DND-41 (cell line): ENCODE measurements at regions not wholly inside any gene's neighbourhood (a gene's known extent, or its start where the extent isn't known, plus 50 kb on each side); places are given as distances from the start of the nearest gene placed in this dataset.

Source experiments
- EZH2 ChIP-seq: IDR thresholded peaks from 3 replicates; pipeline ENCODE4 v1.6.1; 2012; ENCODE audit warnings: borderline replicate concordance, low read depth, mild to moderate bottlenecking, moderate library complexity, low read length, inconsistent platforms; ENCODE audit not compliant: severe bottlenecking
- TF ChIP-seq, protein P1 (sequence below): IDR thresholded peaks from 2 replicates; pipeline ENCODE4 v1.5.1; 2012; ENCODE audit warnings: borderline replicate concordance, low read length, moderate library complexity, mild to moderate bottlenecking; ENCODE audit not compliant: poor library complexity, severe bottlenecking; ENCODE audit errors: extremely low read depth

DNA sequence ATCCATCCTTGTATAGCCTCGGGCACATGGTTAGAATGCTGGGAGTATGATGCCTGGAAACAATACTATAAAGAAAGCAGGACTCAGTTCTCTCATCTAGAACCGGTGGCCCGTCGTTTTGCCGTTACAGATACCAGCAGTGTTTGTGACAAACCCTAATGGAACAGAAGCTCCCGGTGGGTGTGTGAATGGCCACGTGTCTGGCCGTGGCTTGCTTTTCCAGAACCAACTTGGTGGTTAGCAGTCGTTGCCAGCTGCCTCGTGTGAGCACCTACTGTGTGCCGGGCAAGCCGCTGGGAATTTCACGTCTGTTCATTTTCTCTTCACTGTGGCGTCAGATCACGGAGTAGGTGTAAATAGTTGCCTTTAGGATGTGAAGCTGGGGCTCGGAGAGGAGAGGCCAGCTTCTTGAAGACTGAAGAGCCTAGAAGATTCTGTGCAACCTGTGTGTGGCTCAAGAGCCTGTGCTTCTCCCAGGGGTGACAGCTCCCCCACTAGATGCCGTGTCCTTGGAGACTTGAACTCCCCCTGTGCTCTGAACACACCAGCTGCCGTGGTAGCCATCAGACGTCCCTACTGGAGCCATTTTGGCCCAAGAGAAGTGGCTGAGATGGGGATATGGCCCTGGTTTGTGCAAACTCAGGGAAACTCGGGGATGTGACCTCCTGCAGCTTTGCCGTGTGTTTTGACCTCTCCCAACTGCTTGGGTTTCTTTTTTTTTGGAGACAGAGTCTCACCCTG lies 57.5 kb upstream of the PPARA start:
- TF ChIP-seq, protein P1, sequence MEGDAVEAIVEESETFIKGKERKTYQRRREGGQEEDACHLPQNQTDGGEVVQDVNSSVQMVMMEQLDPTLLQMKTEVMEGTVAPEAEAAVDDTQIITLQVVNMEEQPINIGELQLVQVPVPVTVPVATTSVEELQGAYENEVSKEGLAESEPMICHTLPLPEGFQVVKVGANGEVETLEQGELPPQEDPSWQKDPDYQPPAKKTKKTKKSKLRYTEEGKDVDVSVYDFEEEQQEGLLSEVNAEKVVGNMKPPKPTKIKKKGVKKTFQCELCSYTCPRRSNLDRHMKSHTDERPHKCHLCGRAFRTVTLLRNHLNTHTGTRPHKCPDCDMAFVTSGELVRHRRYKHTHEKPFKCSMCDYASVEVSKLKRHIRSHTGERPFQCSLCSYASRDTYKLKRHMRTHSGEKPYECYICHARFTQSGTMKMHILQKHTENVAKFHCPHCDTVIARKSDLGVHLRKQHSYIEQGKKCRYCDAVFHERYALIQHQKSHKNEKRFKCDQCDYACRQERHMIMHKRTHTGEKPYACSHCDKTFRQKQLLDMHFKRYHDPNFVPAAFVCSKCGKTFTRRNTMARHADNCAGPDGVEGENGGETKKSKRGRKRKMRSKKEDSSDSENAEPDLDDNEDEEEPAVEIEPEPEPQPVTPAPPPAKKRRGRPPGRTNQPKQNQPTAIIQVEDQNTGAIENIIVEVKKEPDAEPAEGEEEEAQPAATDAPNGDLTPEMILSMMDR: no peak
- TF ChIP-seq EZH2: no peak
